Ammon's horn (tissue), 1 donor: ENCODE measurements at regions not wholly inside any gene's neighbourhood (a gene's known extent, or its start where the extent isn't known, plus 50 kb on each side); places are given as distances from the start of the nearest gene placed in this dataset.

Source experiments
- DNase-seq: peaks from one replicate; pipeline ENCODE4 v3.0.0-alpha.2; 2016; ENCODE audit warnings: low spot score

- DNase-seq = no peak
Observed at GRCh38 chr10:44030738-44031137, 354.2 kb downstream of the CXCL12 start.

DNA sequence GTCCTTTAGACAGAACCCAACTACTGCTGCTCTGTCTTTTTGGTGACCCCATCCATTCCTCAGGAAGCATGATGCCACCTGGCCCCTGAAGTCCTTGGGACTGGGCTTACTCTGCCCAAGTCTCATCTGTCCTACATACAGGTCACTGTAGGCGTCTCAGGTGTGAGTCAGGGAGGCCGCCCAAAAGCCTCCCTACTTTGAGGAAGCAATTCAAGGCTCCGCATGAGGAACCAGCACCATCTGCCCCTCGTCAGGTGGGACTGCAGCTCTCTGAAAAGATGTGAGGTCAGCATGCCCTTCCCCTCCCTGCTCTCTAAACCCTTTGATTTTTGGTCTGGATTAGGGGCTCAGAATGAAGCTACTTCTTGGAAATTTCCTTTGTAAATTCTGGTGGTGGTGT lies 354.8 kb downstream of the CXCL12 start:
- DNase-seq = no peak

DNA sequence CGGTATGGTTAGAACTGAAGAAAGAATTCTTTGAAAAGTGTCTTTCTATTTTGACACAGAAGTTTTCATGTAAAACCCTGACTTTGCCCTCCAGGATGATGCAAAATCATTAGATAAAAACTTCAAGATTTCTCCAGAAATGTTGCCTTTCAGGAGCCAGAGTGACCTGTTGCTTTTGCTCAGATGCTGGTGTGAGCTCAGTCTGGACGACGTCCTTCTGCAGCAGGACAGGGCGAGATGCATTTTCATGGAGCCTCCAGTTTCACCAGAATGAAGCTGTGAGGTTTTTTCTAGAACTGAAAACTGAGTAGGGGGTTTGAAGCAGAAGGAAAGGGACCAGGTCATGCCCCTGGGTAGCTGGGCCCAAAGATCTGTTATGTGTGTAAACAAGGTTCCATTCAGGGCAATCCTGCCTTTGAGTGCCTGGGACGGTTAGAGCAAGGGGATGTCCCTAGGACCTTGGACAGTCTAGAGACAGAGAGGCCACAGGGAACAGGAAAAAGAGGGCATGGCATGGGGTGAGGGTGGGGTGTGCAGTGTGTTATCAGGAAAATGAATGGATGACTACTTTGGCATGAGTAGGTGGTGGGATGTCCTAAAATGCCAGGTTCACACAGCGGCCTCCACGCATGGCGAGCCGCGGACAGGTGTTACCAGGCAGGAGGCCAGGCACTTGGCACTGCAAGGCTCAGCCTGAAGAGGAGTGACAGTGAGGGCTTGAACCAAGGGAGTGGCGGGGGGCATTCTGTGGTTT lies 356.3 kb downstream of the CXCL12 start:
- DNase-seq = no peak

GRCh38 chr10:44024356-44025116 lies 360.4 kb downstream of the CXCL12 start:
- no peak for DNase-seq

- no peak for DNase-seq
Observed at GRCh38 chr10:44023517-44023916, 361.4 kb downstream of the CXCL12 start.

DNA sequence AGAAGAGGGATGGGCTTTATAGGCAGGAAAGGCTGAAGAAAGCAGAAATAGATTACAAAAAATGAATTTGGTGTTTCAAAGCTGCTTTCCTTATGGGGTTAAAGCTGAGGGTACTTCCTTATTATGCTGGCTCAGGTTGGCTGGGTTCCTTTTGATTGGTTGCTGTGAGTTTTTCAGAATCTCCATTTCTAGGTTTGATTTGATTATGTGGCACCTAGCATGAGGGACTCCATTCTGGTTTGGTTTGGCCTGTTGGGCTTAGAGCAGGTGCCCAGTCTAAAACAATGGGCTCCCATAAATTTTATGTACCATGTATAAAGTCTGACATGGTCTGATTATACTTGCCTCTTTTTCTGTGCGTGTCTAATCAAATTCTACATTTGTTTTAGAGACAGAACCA lies 362.7 kb downstream of the CXCL12 start:
- DNase-seq = no peak

GRCh38 chr10:44020322-44021111 lies 364.4 kb downstream of the CXCL12 start:
- no peak for DNase-seq

DNA sequence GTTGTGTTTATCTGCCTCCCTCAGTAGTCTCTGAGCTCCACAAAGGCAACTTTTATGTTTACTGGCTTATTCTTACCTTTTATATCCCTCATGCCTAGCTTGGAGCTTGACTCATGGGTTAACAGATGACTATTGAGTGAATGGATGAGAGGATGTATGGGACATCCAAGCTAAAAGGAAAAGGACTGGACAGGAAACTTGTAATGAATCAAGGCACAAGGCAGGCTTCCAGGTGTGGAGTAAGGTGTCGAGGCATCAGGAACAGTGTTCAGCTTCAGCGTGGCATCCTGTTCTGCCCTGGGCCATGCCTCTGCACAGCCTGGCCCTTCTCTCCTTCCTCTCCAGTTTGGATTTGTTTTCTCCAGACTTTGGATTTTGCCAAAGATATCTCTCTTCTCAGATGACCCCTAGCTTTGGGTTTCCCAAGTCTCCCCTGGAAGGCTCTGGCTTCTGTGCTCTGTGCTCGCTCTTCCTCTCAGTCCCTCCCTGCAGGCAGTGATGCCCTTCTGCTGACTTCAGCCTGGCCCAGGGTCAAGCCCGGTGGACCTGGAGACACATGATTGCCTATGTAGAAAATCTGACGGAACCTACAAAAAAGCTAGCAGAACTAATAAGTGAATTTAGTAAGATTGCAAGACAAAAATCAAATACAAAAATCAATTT lies 367.3 kb downstream of the CXCL12 start:
- no peak for DNase-seq

DNA sequence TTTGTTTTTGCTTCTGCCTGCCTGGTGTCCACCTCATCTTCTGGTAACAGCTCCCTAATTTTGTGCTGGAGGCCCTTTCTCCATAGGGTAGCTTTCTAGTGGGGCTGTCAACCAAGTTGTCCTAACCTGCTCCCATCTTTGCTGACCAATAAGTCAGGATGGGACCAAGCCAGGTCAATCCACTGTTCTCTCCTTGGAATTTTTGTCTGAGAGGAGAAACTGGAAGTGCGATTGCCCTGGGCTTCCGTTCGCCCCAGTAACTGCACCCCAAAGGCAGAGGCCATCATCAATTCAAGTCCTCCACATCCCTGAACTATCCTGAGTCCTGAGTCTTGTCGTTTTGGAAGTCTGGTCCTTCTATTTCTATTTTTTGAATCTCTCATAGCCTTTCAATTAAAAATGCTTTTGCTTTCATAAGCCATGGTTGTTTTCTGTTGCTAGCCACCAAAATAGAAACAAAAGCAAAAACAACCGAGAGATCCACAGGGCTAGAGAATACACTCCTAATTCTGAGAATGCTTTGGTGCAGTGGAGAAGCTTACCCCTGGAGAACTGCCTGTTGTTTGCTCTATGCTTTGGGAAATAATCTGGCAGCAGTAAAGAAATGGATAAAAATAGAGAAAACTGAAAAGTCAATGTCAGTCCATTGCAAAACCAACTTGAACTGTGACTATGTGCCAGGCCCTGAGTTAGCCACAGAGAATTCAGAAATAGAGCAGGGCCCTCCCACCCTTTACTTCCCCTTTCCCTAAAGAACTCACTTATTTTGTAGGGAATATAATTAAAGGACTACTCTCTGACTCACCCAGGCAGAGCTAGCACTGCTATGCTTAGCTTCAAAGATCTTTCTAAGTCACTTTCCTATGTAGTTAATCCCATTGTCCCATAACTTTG lies 368.1 kb downstream of the CXCL12 start:
- no peak for DNase-seq

GRCh38 chr10:44015702-44016500 lies 367.2 kb upstream of the ZNF32 start:
- no peak for DNase-seq

- DNase-seq = no peak
Observed at GRCh38 chr10:44014644-44015250, 366.1 kb upstream of the ZNF32 start.

DNA sequence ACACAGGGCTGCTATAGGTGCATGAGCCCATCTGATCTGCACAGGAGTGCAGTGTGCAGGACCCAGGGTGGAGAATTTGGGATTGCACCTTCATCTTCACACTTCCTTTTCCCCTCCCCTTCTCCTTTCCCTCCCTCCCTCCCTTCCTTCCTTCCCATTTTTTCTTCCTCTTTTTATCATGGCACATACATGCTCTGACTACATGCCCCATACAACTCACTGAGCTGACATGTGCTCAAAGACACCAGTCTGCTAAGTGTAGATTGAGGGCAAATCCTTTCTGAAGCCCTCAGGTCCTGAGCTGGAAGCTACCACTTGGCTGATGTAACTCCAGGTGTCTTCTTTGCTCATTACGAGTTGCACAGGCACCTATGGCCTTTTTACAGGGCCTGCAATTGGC lies 365.3 kb upstream of the ZNF32 start:
- no peak for DNase-seq

DNA sequence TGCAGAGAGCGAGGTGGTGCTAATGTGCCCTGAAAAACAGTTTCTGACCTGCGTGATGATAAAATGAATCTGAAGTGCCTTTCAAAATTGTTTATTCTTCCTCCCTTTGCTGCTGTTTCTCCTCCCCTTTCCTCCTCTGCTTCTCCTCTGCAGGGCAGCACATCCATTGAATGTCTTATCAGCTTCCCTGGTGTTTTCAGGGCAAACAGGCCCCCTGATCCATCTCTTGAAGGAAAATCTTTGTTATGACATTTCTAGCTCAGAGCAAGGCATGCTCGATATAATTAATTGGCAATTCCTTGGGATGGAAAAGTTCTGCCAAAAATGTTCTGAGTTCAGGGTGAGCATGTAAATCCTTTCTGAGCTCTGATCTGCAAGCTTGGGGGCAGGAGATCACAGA lies 364.2 kb upstream of the ZNF32 start:
- no peak for DNase-seq

DNA sequence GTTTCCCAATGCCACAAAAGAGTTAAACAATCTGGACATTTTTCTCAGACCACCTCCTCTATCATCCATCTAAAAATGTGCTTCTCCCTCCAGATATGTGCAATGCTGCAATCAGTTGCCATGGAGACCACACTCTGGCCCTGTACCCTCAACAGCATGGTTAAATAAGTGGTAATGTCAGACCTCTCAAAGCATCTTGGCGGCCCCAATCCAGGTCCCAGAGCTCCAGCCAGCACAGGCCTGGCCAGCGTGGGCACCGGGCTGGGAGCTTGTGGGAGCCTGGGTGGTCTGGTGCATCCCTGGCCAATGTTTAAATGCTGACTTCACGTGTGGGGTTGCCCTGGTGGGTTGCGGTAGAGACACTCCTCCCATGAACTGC lies 362.9 kb upstream of the ZNF32 start:
- DNase-seq = peak; percentile 24

- DNase-seq = no peak
Observed at GRCh38 chr10:44010873-44011602, 362.4 kb upstream of the ZNF32 start.

DNA sequence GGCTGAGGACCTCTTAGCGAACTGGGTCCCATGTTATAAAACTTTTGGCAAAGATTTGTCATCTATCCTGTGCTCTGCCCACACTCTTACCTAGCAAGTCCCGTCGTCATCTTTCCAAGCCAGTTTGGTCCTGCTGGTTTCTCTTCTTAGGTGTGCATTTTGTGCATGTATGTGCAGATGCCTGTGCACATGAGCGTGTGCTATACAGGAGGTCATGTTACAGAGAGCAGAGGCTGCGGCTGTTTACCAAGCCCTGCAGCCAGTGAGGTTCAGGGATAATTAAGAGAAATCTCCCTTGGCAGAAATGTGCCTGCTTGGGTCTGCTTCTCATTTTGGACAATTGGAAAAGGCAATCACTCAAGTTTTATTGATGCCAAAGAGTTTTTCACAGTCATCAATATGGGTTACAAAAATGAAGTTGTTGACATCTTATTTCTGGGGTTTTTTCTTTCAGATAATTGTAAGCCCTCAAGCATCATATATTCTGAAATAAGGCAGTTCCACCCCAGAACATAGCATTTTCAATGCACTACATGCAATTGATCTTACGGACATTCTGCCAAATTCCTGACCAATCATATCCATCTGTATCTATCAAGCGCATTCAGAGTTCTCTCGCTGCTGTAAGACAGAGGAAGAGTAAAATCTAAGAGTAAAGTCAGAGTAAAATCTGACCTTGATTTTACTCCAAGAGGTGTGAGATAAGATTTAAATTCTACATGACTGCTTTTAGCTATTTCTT lies 361.4 kb upstream of the ZNF32 start:
- no peak for DNase-seq

- DNase-seq = no peak
Observed at GRCh38 chr10:44008917-44009709, 360.4 kb upstream of the ZNF32 start.
